ENCODE measurements at regions not wholly inside any gene's neighbourhood (a gene's known extent, or its start where the extent isn't known, plus 50 kb on each side); places are given as distances from the start of the nearest gene placed in this dataset.

DNA sequence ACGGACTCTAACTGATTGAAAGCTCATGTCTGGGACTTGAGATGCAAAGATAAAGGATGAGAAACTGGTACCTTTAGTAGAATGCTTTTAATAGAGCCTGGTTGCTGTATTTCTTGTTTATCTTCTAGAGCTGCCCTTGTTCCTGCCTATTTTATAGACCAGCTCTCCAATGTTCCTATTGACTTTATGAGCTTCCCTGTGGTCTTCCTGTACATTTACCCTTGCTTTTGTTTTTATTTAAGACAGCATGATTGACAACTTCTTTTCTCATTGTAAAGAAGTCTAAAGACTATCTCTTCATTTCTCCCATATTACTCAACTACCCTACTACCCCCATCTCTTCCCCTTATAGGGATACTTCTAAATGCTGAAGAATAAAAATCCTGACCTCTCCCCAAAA is 174.7 kb downstream of the UGT8 start:
- H3K27ac ChIP-seq (replicated peaks; ENCODE audit: low read length) = no peak overlapping the region
- WGBS, 2 donors (ENCODE audit: extremely low coverage in 2 of 2, insufficient read length in 2 of 2, insufficient replicate concordance in 1 of 2) = no CpG with 5 or more reads among the region's 1 CpG

More for the DNA sequence above, 174.7 kb downstream of the UGT8 start:
- no peak overlapping the region for H4K91ac ChIP-seq (ENCODE audit: low read depth, low read length, poor library complexity)
- H3K9ac ChIP-seq (ENCODE audit: low read depth, low read length, poor library complexity) = no peak overlapping the region
- H3K36me3 ChIP-seq (replicated peaks in 1 of 2; ENCODE audit: control insufficient read depth in 2 of 2, insufficient read depth in 2 of 2, low read length in 2 of 2) = no peaks in the 10 kb centered on the region
- no peak overlapping the region for H3K4ac ChIP-seq (ENCODE audit: low read length)
- peaks cover 0 to 1% of the 10 kb centered on the region in 2 donors for H3K4me1 ChIP-seq (ENCODE audit: control insufficient read depth in 2 of 2, insufficient read depth in 1 of 2, low read depth in 1 of 2, low read length in 2 of 2)
- no peaks in the 10 kb centered on the region for H3K27me3 ChIP-seq (ENCODE audit: control insufficient read depth in 3 of 3, insufficient read depth in 3 of 3, low read depth in 1 of 3, low read length in 3 of 3)
- H2AFZ ChIP-seq (ENCODE audit: low read length) = no peak overlapping the region
- DNase-seq (ENCODE audit: low spot score) = no peak
- H4K8ac ChIP-seq (ENCODE audit: low read depth, low read length) = no peak overlapping the region
- H2BK15ac ChIP-seq (ENCODE audit: low read length) = no peak overlapping the region
- no peak overlapping the region for H3K14ac ChIP-seq (ENCODE audit: low read length)
- H3K9me3 ChIP-seq (replicated peaks in 1 of 2; ENCODE audit: control insufficient read depth in 2 of 2, insufficient read depth in 1 of 2, low read depth in 1 of 2, low read length in 2 of 2) = no peaks in the 10 kb centered on the region
- no peak overlapping the region for H2BK5ac ChIP-seq (ENCODE audit: low read length)
- H3K23ac ChIP-seq (ENCODE audit: low read depth, low read length, poor library complexity) = no peak overlapping the region
- H3K18ac ChIP-seq (ENCODE audit: low read length) = no peak overlapping the region
- no peak overlapping the region for H2BK120ac ChIP-seq (ENCODE audit: low read depth, low read length)
- H3K4me3 ChIP-seq (ENCODE audit: low read length in 2 of 2) = no peak overlapping the region
- no peak overlapping the region for H3K4me2 ChIP-seq (ENCODE audit: insufficient read depth, low read length, poor library complexity, severe bottlenecking)
- no peak overlapping the region for H2BK12ac ChIP-seq (ENCODE audit: low read length)
- H3K79me1 ChIP-seq (ENCODE audit: low read depth, low read length) = no peaks in the 10 kb centered on the region
- H2AK5ac ChIP-seq (ENCODE audit: low read depth, low read length) = no peak overlapping the region
